ENCODE measurements at regions not wholly inside any gene's neighbourhood (a gene's known extent, or its start where the extent isn't known, plus 50 kb on each side); places are given as distances from the start of the nearest gene placed in this dataset.

GRCh38 chr5:44499381-44499780 lies 110.2 kb upstream of the FGF10 start:
- no peak for DNase-seq
- no peak overlapping the region for H3K27ac Mint-ChIP-seq
- ATAC-seq: no peak
- H3K27me3 Mint-ChIP-seq: no peaks in the 10 kb centered on the region
- POLR2A ChIA-PET: no interaction called here
- intact Hi-C loops (cut with micrococcal nuclease): no loop called here
- CTCF ChIA-PET: no interaction called here
- Histone ChIP-seq H3K27me3 (ENCODE audit: control insufficient read depth in 2 of 2, insufficient read depth in 2 of 2, low read length in 2 of 2) (no peaks in the 10 kb centered on the region), H3K4me3 (ENCODE audit: low read length) (no peak overlapping the region), H3K27ac (ENCODE audit: low read depth, low read length) (no peak overlapping the region), H3K9me3 (ENCODE audit: control insufficient read depth in 2 of 3, low read length in 3 of 3) (no peaks in the 10 kb centered on the region), H3K4me1 (ENCODE audit: control insufficient read depth in 2 of 2, insufficient read depth in 2 of 2, low read length in 2 of 2) (no peaks in the 10 kb centered on the region), H3K36me3 (ENCODE audit: control insufficient read depth in 2 of 3, insufficient read depth in 3 of 3, low read length in 3 of 3) (no peaks in the 10 kb centered on the region)
- no peaks in the 10 kb centered on the region for H3K36me3 Mint-ChIP-seq
- no peak overlapping the region for H3K4me3 Mint-ChIP-seq
- H3K9me3 Mint-ChIP-seq: peaks cover 0 to 2% (median 0%) of the 10 kb centered on the region in 11 donors
- H3K4me1 Mint-ChIP-seq: no peaks in the 10 kb centered on the region

- Mint-ChIP-seq H3K36me3 (no peaks in the 10 kb centered on the region), H3K27me3 (no peaks in the 10 kb centered on the region), H3K4me1 (no peaks in the 10 kb centered on the region), H3K27ac (no peak overlapping the region), H3K4me3 (no peak overlapping the region), H3K9me3 (peaks cover 0 to 4% (median 0%) of the 10 kb centered on the region in 11 donors)
- Histone ChIP-seq H3K4me3 (ENCODE audit: low read length) (no peak overlapping the region), H3K27ac (ENCODE audit: low read depth, low read length) (no peak overlapping the region), H3K4me1 (ENCODE audit: control insufficient read depth in 2 of 2, insufficient read depth in 2 of 2, low read length in 2 of 2) (no peaks in the 10 kb centered on the region), H3K9me3 (ENCODE audit: control insufficient read depth in 2 of 3, low read length in 3 of 3) (no peaks in the 10 kb centered on the region), H3K27me3 (ENCODE audit: control insufficient read depth in 2 of 2, insufficient read depth in 2 of 2, low read length in 2 of 2) (no peaks in the 10 kb centered on the region), H3K36me3 (ENCODE audit: control insufficient read depth in 2 of 3, insufficient read depth in 3 of 3, low read length in 3 of 3) (no peaks in the 10 kb centered on the region)
- no peak for ATAC-seq
- CTCF ChIA-PET: no interaction called here
- intact Hi-C loops (cut with micrococcal nuclease): no loop called here
- DNase-seq: no peak
- POLR2A ChIA-PET: no interaction called here
Measured at GRCh38 chr5:44497606-44498005, 108.4 kb upstream of the FGF10 start.

GRCh38 chr5:44495280-44495679 lies 106.1 kb upstream of the FGF10 start:
- peaks cover 0 to 7% (median 0%) of the 10 kb centered on the region in 11 donors for H3K9me3 Mint-ChIP-seq
- Histone ChIP-seq H3K36me3 (ENCODE audit: control insufficient read depth in 2 of 3, insufficient read depth in 3 of 3, low read length in 3 of 3) (no peaks in the 10 kb centered on the region), H3K27me3 (ENCODE audit: control insufficient read depth in 2 of 2, insufficient read depth in 2 of 2, low read length in 2 of 2) (no peaks in the 10 kb centered on the region), H3K4me1 (ENCODE audit: control insufficient read depth in 2 of 2, insufficient read depth in 2 of 2, low read length in 2 of 2) (no peaks in the 10 kb centered on the region), H3K9me3 (ENCODE audit: control insufficient read depth in 2 of 3, low read length in 3 of 3) (peaks cover 0 to 2% (median 0%) of the 10 kb centered on the region in 3 experiments), H3K4me3 (ENCODE audit: low read length) (no peak overlapping the region), H3K27ac (ENCODE audit: low read depth, low read length) (no peak overlapping the region)
- no peak overlapping the region for H3K27ac Mint-ChIP-seq
- H3K4me3 Mint-ChIP-seq: no peak overlapping the region
- ATAC-seq (no peak), DNase-seq (no peak)
- intact Hi-C loops (cut with micrococcal nuclease): no loop called here
- no peaks in the 10 kb centered on the region for H3K27me3 Mint-ChIP-seq
- no peaks in the 10 kb centered on the region for H3K4me1 Mint-ChIP-seq
- ChIA-PET CTCF (no interaction called here), POLR2A (no interaction called here)
- no peaks in the 10 kb centered on the region for H3K36me3 Mint-ChIP-seq

GRCh38 chr5:44489759-44490158 lies 100.5 kb upstream of the FGF10 start:
- ATAC-seq: no peak
- H3K27me3 Mint-ChIP-seq: no peaks in the 10 kb centered on the region
- H3K27ac ChIP-seq (ENCODE audit: low read depth, low read length): no peak overlapping the region
- no peaks in the 10 kb centered on the region for H3K27me3 ChIP-seq (ENCODE audit: control insufficient read depth in 2 of 2, insufficient read depth in 2 of 2, low read length in 2 of 2)
- no peak overlapping the region for H3K4me3 Mint-ChIP-seq
- no peaks in the 10 kb centered on the region for H3K36me3 ChIP-seq (ENCODE audit: control insufficient read depth in 2 of 3, insufficient read depth in 3 of 3, low read length in 3 of 3)
- no peak for DNase-seq
- no peaks in the 10 kb centered on the region for H3K4me1 Mint-ChIP-seq
- H3K9me3 ChIP-seq (ENCODE audit: control insufficient read depth in 2 of 3, low read length in 3 of 3): peaks cover 0 to 3% (median 0%) of the 10 kb centered on the region in 3 experiments
- no peak overlapping the region for H3K27ac Mint-ChIP-seq
- no peak overlapping the region for H3K4me3 ChIP-seq (ENCODE audit: low read length)
- ChIA-PET CTCF (no interaction called here), POLR2A (no interaction called here)
- H3K9me3 Mint-ChIP-seq: peaks cover 0 to 7% (median 3%) of the 10 kb centered on the region in 11 donors
- no peaks in the 10 kb centered on the region for H3K4me1 ChIP-seq (ENCODE audit: control insufficient read depth in 2 of 2, insufficient read depth in 2 of 2, low read length in 2 of 2)
- H3K36me3 Mint-ChIP-seq: no peaks in the 10 kb centered on the region
- intact Hi-C loops (cut with micrococcal nuclease): no loop called here

GRCh38 chr5:44486591-44486990 lies 97.4 kb upstream of the FGF10 start:
- H3K36me3 Mint-ChIP-seq: no peaks in the 10 kb centered on the region
- H3K9me3 ChIP-seq (ENCODE audit: control insufficient read depth in 2 of 3, low read length in 3 of 3): peaks cover 0 to 3% (median 0%) of the 10 kb centered on the region in 3 experiments
- intact Hi-C loops (cut with micrococcal nuclease): no loop called here
- no peaks in the 10 kb centered on the region for H3K4me1 ChIP-seq (ENCODE audit: control insufficient read depth in 2 of 2, insufficient read depth in 2 of 2, low read length in 2 of 2)
- H3K4me1 Mint-ChIP-seq: no peaks in the 10 kb centered on the region
- H3K27ac Mint-ChIP-seq: no peak overlapping the region
- no peak overlapping the region for H3K4me3 ChIP-seq (ENCODE audit: low read length)
- H3K36me3 ChIP-seq (ENCODE audit: control insufficient read depth in 2 of 3, insufficient read depth in 3 of 3, low read length in 3 of 3): no peaks in the 10 kb centered on the region
- H3K27ac ChIP-seq (ENCODE audit: low read depth, low read length): no peak overlapping the region
- ChIA-PET CTCF (no interaction called here), POLR2A (no interaction called here)
- H3K4me3 Mint-ChIP-seq: no peak overlapping the region
- ATAC-seq (no peak), DNase-seq (no peak)
- H3K27me3 ChIP-seq (ENCODE audit: control insufficient read depth in 2 of 2, insufficient read depth in 2 of 2, low read length in 2 of 2): no peaks in the 10 kb centered on the region
- no peaks in the 10 kb centered on the region for H3K27me3 Mint-ChIP-seq
- H3K9me3 Mint-ChIP-seq: peaks cover 0 to 10% (median 3%) of the 10 kb centered on the region in 11 donors

GRCh38 chr5:44454002-44454401 lies 64.8 kb upstream of the FGF10 start:
- intact Hi-C loops (cut with micrococcal nuclease): no loop called here
- ChIA-PET CTCF (no interaction called here), POLR2A (no interaction called here)
- Mint-ChIP-seq H3K9me3 (peaks cover 2 to 20% (median 6%) of the 10 kb centered on the region in 11 donors), H3K4me1 (no peaks in the 10 kb centered on the region), H3K27me3 (no peaks in the 10 kb centered on the region), H3K27ac (no peak overlapping the region), H3K4me3 (no peak overlapping the region), H3K36me3 (no peaks in the 10 kb centered on the region)
- H3K4me1 ChIP-seq (ENCODE audit: control insufficient read depth in 2 of 2, insufficient read depth in 2 of 2, low read length in 2 of 2): no peaks in the 10 kb centered on the region
- no peak overlapping the region for H3K4me3 ChIP-seq (ENCODE audit: low read length)
- H3K9me3 ChIP-seq (ENCODE audit: control insufficient read depth in 2 of 3, low read length in 3 of 3): no peaks in the 10 kb centered on the region
- no peak overlapping the region for H3K27ac ChIP-seq (ENCODE audit: low read depth, low read length)
- ATAC-seq (no peak), DNase-seq (no peak)
- H3K27me3 ChIP-seq (ENCODE audit: control insufficient read depth in 2 of 2, insufficient read depth in 2 of 2, low read length in 2 of 2): no peaks in the 10 kb centered on the region
- H3K36me3 ChIP-seq (ENCODE audit: control insufficient read depth in 2 of 3, insufficient read depth in 3 of 3, low read length in 3 of 3): no peaks in the 10 kb centered on the region

- POLR2A ChIA-PET: no interaction called here
- H3K4me1 ChIP-seq (ENCODE audit: control insufficient read depth in 2 of 2, insufficient read depth in 2 of 2, low read length in 2 of 2): no peaks in the 10 kb centered on the region
- Mint-ChIP-seq H3K27me3 (no peaks in the 10 kb centered on the region), H3K36me3 (no peaks in the 10 kb centered on the region), H3K4me1 (no peaks in the 10 kb centered on the region), H3K27ac (no peak overlapping the region), H3K4me3 (no peak overlapping the region), H3K9me3 (peaks cover 0 to 27% (median 0%) of the 10 kb centered on the region in 11 donors)
- H3K9me3 ChIP-seq (ENCODE audit: control insufficient read depth in 2 of 3, low read length in 3 of 3): no peaks in the 10 kb centered on the region
- CTCF ChIA-PET: no interaction called here
- intact Hi-C loops (cut with micrococcal nuclease): no loop called here
- H3K27me3 ChIP-seq (ENCODE audit: control insufficient read depth in 2 of 2, insufficient read depth in 2 of 2, low read length in 2 of 2): no peaks in the 10 kb centered on the region
- DNase-seq (no peak), ATAC-seq (no peak)
- H3K27ac ChIP-seq (ENCODE audit: low read depth, low read length): no peak overlapping the region
- H3K4me3 ChIP-seq (ENCODE audit: low read length): no peak overlapping the region
- no peaks in the 10 kb centered on the region for H3K36me3 ChIP-seq (ENCODE audit: control insufficient read depth in 2 of 3, insufficient read depth in 3 of 3, low read length in 3 of 3)
Measured at GRCh38 chr5:44446399-44446798, 57.2 kb upstream of the FGF10 start.

All from naive thymus-derived CD4-positive, alpha-beta T cell (primary cell).